Stomach smooth muscle (tissue), 2 donors: ENCODE measurements at regions not wholly inside any gene's neighbourhood (a gene's known extent, or its start where the extent isn't known, plus 50 kb on each side); places are given as distances from the start of the nearest gene placed in this dataset.

ENCODE experiments used
- H3K27ac ChIP-seq: one replicate; pipeline ENCODE4 v1.7.0; 2013; ENCODE audit warnings: mild to moderate bottlenecking, low read length, inconsistent platforms
- H3K27me3 ChIP-seq, 2 donors: one replicate each; pipeline ENCODE4 v1.7.0; 2013; ENCODE audit warnings: low read length in 2 of 2; ENCODE audit not compliant: insufficient read depth in 2 of 2, control insufficient read depth in 1 of 2
- H3K36me3 ChIP-seq, 2 donors: one replicate each; pipeline ENCODE4 v1.7.0; 2013; ENCODE audit warnings: low read length in 2 of 2; ENCODE audit not compliant: control insufficient read depth in 2 of 2, insufficient read depth in 2 of 2
- H3K4me1 ChIP-seq: one replicate; pipeline ENCODE4 v1.7.0; 2013; ENCODE audit warnings: low read length; ENCODE audit not compliant: control insufficient read depth, insufficient read depth
- H3K4me3 ChIP-seq, 2 donors: one replicate each; pipeline ENCODE4 v1.7.0; 2013; ENCODE audit warnings: low read length in 2 of 2
- H3K9ac ChIP-seq, 2 donors: one replicate each; pipeline ENCODE4 v1.7.0; 2013; ENCODE audit warnings: low read length in 2 of 2, mild to moderate bottlenecking in 1 of 2
- H3K9me3 ChIP-seq, 2 donors: one replicate each; pipeline ENCODE4 v1.7.0; 2013; ENCODE audit warnings: low read length in 2 of 2; ENCODE audit not compliant: control insufficient read depth in 2 of 2
- donor health status: healthy.
- donor health status: Pancreatic carcinoma.

- H3K27me3 ChIP-seq: no peaks in the 10 kb centered on the region
- no peak overlapping the region for H3K4me3 ChIP-seq
- H3K4me1 ChIP-seq: no peaks in the 10 kb centered on the region
- no peaks in the 10 kb centered on the region for H3K36me3 ChIP-seq
- no peaks in the 10 kb centered on the region for H3K9me3 ChIP-seq
- H3K9ac ChIP-seq: no peak overlapping the region
- H3K27ac ChIP-seq: no peak overlapping the region
Observed at GRCh38 chr6:98716341-98716740, 118.0 kb upstream of the POU3F2 start.

GRCh38 chr6:98717322-98717877 is 117.0 kb upstream of the POU3F2 start:
- Histone ChIP-seq H3K4me3 (no peak overlapping the region), H3K36me3 (no peaks in the 10 kb centered on the region), H3K9me3 (no peaks in the 10 kb centered on the region), H3K9ac (no peak overlapping the region), H3K27me3 (no peaks in the 10 kb centered on the region), H3K4me1 (no peaks in the 10 kb centered on the region), H3K27ac (no peak overlapping the region)

- Histone ChIP-seq H3K9ac (no peak overlapping the region), H3K27me3 (no peaks in the 10 kb centered on the region), H3K9me3 (no peaks in the 10 kb centered on the region), H3K4me3 (no peak overlapping the region), H3K4me1 (no peaks in the 10 kb centered on the region), H3K27ac (no peak overlapping the region), H3K36me3 (no peaks in the 10 kb centered on the region)
Observed at GRCh38 chr6:98717988-98718387, 116.4 kb upstream of the POU3F2 start.

- Histone ChIP-seq H3K9me3 (no peaks in the 10 kb centered on the region), H3K4me1 (no peaks in the 10 kb centered on the region), H3K27me3 (no peaks in the 10 kb centered on the region), H3K27ac (no peak overlapping the region), H3K9ac (no peak overlapping the region), H3K4me3 (no peak overlapping the region), H3K36me3 (no peaks in the 10 kb centered on the region)
Observed at GRCh38 chr6:98724537-98724936, 109.8 kb upstream of the POU3F2 start.

GRCh38 chr6:98747273-98747672 is 87.1 kb upstream of the POU3F2 start:
- H3K27ac ChIP-seq: no peak overlapping the region
- no peaks in the 10 kb centered on the region for H3K36me3 ChIP-seq
- H3K4me1 ChIP-seq: no peaks in the 10 kb centered on the region
- H3K4me3 ChIP-seq: no peak overlapping the region
- H3K9ac ChIP-seq: no peak overlapping the region
- no peaks in the 10 kb centered on the region for H3K9me3 ChIP-seq
- H3K27me3 ChIP-seq: no peaks in the 10 kb centered on the region

GRCh38 chr6:98747960-98748359 is 86.4 kb upstream of the POU3F2 start:
- Histone ChIP-seq H3K27me3 (no peaks in the 10 kb centered on the region), H3K4me3 (no peak overlapping the region), H3K4me1 (no peaks in the 10 kb centered on the region), H3K27ac (no peak overlapping the region), H3K36me3 (no peaks in the 10 kb centered on the region), H3K9me3 (no peaks in the 10 kb centered on the region), H3K9ac (no peak overlapping the region)

- H3K9me3 ChIP-seq: no peaks in the 10 kb centered on the region
- no peaks in the 10 kb centered on the region for H3K4me1 ChIP-seq
- H3K36me3 ChIP-seq: no peaks in the 10 kb centered on the region
- H3K27ac ChIP-seq: no peak overlapping the region
- H3K9ac ChIP-seq: no peak overlapping the region
- peaks cover 0 to 2% of the 10 kb centered on the region in 2 donors for H3K27me3 ChIP-seq
- H3K4me3 ChIP-seq: no peak overlapping the region
Observed at GRCh38 chr6:98759459-98759858, 74.9 kb upstream of the POU3F2 start.

- H3K4me3 ChIP-seq: peak overlapping the region; percentile 31 to 36
- H3K27me3 ChIP-seq: no peaks in the 10 kb centered on the region
- H3K27ac ChIP-seq: no peak overlapping the region
- no peaks in the 10 kb centered on the region for H3K36me3 ChIP-seq
- no peaks in the 10 kb centered on the region for H3K9me3 ChIP-seq
- no peak overlapping the region for H3K9ac ChIP-seq
- no peaks in the 10 kb centered on the region for H3K4me1 ChIP-seq
Observed at GRCh38 chr6:98764373-98764911, 69.9 kb upstream of the POU3F2 start.

- no peak overlapping the region for H3K9ac ChIP-seq
- no peak overlapping the region for H3K4me3 ChIP-seq
- no peaks in the 10 kb centered on the region for H3K36me3 ChIP-seq
- H3K27me3 ChIP-seq: peaks cover 5 to 9% of the 10 kb centered on the region in 2 donors
- no peaks in the 10 kb centered on the region for H3K9me3 ChIP-seq
- no peak overlapping the region for H3K27ac ChIP-seq
- no peaks in the 10 kb centered on the region for H3K4me1 ChIP-seq
Observed at GRCh38 chr6:98769546-98769945, 64.8 kb upstream of the POU3F2 start.

- H3K9ac ChIP-seq: no peak overlapping the region
- no peaks in the 10 kb centered on the region for H3K36me3 ChIP-seq
- no peaks in the 10 kb centered on the region for H3K9me3 ChIP-seq
- peaks cover 5 to 8% of the 10 kb centered on the region in 2 donors for H3K27me3 ChIP-seq
- H3K4me1 ChIP-seq: no peaks in the 10 kb centered on the region
- H3K27ac ChIP-seq: no peak overlapping the region
- no peak overlapping the region for H3K4me3 ChIP-seq
Observed at GRCh38 chr6:98775205-98775604, 59.2 kb upstream of the POU3F2 start.

- H3K4me3 ChIP-seq: no peak overlapping the region
- H3K36me3 ChIP-seq: no peaks in the 10 kb centered on the region
- H3K27me3 ChIP-seq: peaks cover 0 to 5% of the 10 kb centered on the region in 2 donors
- no peaks in the 10 kb centered on the region for H3K9me3 ChIP-seq
- no peak overlapping the region for H3K27ac ChIP-seq
- no peaks in the 10 kb centered on the region for H3K4me1 ChIP-seq
- no peak overlapping the region for H3K9ac ChIP-seq
Observed at GRCh38 chr6:98777762-98778161, 56.6 kb upstream of the POU3F2 start.
